DMS 273 (cell line): ENCODE measurements at regions not wholly inside any gene's neighbourhood (a gene's known extent, or its start where the extent isn't known, plus 50 kb on each side); places are given as distances from the start of the nearest gene placed in this dataset.
"Not testable (repeated sequence)": the region's sequence is repeated elsewhere in the genome, so short reads cannot be mapped to it uniquely, and the experiment has no call there.

Experiments
- DNase-seq: peaks from one replicate; lab custom pipeline; 2025; ENCODE audit not compliant: unreplicated experiment; lab: John Stamatoyannopoulos, UW

GRCh38 chr12:16884819-16885218 lies 278.9 kb upstream of the LMO3 start:
- no peak for DNase-seq

GRCh38 chr12:16884056-16884455 lies 278.1 kb upstream of the LMO3 start:
- no peak for DNase-seq

- no peak for DNase-seq
These were observed 276.1 kb upstream of the LMO3 start for GRCh38 chr12:16881986-16882570.

GRCh38 chr12:16880864-16881285 lies 274.9 kb upstream of the LMO3 start:
- no peak for DNase-seq

- DNase-seq = no peak
These were observed 264.9 kb upstream of the LMO3 start for GRCh38 chr12:16870845-16871244.

GRCh38 chr12:16863742-16864141 lies 257.8 kb upstream of the LMO3 start:
- no peak for DNase-seq

GRCh38 chr12:16857456-16857923 lies 251.5 kb upstream of the LMO3 start:
- DNase-seq = no peak

- DNase-seq = no peak
These were observed 248.5 kb upstream of the LMO3 start for GRCh38 chr12:16854465-16854864.

GRCh38 chr12:16849473-16849872 lies 243.5 kb upstream of the LMO3 start:
- no peak for DNase-seq

GRCh38 chr12:16844875-16845274 lies 238.9 kb upstream of the LMO3 start:
- no peak for DNase-seq

GRCh38 chr12:16833376-16834015 lies 227.5 kb upstream of the LMO3 start:
- no peak for DNase-seq

GRCh38 chr12:16828891-16829290 lies 222.9 kb upstream of the LMO3 start:
- no peak for DNase-seq

- no peak for DNase-seq
These were observed 201.8 kb upstream of the LMO3 start for GRCh38 chr12:16807731-16808130.

- no peak for DNase-seq
These were observed 190.2 kb upstream of the LMO3 start for GRCh38 chr12:16796168-16796567.

GRCh38 chr12:16789204-16789790 lies 183.3 kb upstream of the LMO3 start:
- DNase-seq = no peak

GRCh38 chr12:16788506-16789203 lies 182.7 kb upstream of the LMO3 start:
- DNase-seq = no peak

- no peak for DNase-seq
These were observed 180.0 kb upstream of the LMO3 start for GRCh38 chr12:16785953-16786352.

- no peak for DNase-seq
These were observed 179.6 kb upstream of the LMO3 start for GRCh38 chr12:16785524-16785923.

- not testable (repeated sequence) for DNase-seq
These were observed 163.2 kb upstream of the LMO3 start for GRCh38 chr12:16769129-16769528.

- no peak for DNase-seq
These were observed 160.8 kb upstream of the LMO3 start for GRCh38 chr12:16766736-16767135.

GRCh38 chr12:16763901-16764300 lies 157.9 kb upstream of the LMO3 start:
- no peak for DNase-seq
